Epithelial cell of proximal tubule (primary cell): ENCODE measurements at regions not wholly inside any gene's neighbourhood (a gene's known extent, or its start where the extent isn't known, plus 50 kb on each side); places are given as distances from the start of the nearest gene placed in this dataset.
A peak's percentile ranks its signal among the peaks of the same experiment; 100 is the strongest.

Experiments used
- DNase-seq: peaks from one replicate; pipeline ENCODE4 v3.0.0-alpha.2; 2011; ENCODE audit warnings: low read depth
- H3K4me3 ChIP-seq: 2 replicates; pipeline ENCODE4 v1.5.1; 2011; ENCODE audit warnings: low read depth, mild to moderate bottlenecking, low read length
- CTCF ChIP-seq: conservative IDR thresholded peaks from 2 replicates; pipeline ENCODE4 v1.5.1; 2012; ENCODE audit warnings: low read depth, mild to moderate bottlenecking, low read length

DNA sequence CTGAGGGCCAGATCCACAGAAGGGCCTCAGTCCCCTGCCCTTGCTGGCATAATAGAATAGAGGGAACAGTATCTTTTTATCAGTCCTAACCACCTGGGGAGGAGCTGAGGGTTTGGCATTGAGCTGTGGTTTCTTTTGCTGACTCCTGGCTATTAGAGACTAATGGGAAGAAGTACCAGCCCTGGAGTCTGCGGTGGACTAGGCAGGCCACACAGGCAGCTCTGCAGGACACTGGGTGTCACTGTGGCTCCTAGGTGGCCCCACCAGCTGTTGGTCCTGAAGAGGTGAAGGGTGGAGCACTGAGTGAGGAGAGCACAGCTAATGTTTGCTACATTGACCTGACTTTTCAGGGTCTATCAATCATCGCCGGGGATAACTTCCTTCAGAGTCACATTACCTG lies 52.8 kb upstream of the GPC4 start:
- H3K4me3 ChIP-seq = no peak overlapping the region
- TF ChIP-seq CTCF = peak; percentile 31
- no peak for DNase-seq

DNA sequence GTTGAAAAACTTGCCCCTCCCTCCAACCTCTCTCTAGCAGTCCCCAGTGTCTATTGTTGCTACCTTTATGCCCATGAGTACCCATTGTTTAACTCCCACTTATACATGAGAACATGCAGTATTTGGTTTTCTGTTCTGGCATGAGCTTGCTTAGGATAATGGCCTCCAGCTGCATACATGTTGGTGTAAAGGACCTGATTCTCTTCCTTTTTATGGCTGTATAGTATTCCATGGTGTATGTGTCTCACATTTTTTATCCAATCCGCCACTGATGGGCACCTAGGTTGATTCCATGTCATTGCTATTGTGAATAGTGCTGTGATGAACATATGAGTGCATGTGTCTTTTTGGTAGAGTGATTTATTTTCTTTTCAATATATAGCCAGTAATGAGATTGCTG lies 50.0 kb upstream of the GPC4 start:
- no peak for TF ChIP-seq CTCF
- DNase-seq = no peak
- H3K4me3 ChIP-seq = no peak overlapping the region
